IPS-18a (cell line): ENCODE measurements at regions not wholly inside any gene's neighbourhood (a gene's known extent, or its start where the extent isn't known, plus 50 kb on each side); places are given as distances from the start of the nearest gene placed in this dataset.
"Not testable (repeated sequence)": the region's sequence is repeated elsewhere in the genome, so short reads cannot be mapped to it uniquely, and the experiment has no call there.

ENCODE experiments used
- H3K27ac ChIP-seq: one replicate; pipeline ENCODE4 v1.5.1; 2013; ENCODE audit warnings: low read length
- H3K27me3 ChIP-seq: one replicate; pipeline ENCODE4 v1.6.1; 2013; ENCODE audit warnings: mild to moderate bottlenecking, low read length; ENCODE audit not compliant: control insufficient read depth, insufficient read depth
- H3K36me3 ChIP-seq: one replicate; pipeline ENCODE4 v1.6.1; 2013; ENCODE audit warnings: low read depth, low read length; ENCODE audit not compliant: control insufficient read depth
- H3K4me1 ChIP-seq: one replicate; pipeline ENCODE4 v1.6.1; 2013; ENCODE audit warnings: low read depth, low read length; ENCODE audit not compliant: control insufficient read depth
- H3K4me3 ChIP-seq: one replicate; pipeline ENCODE4 v1.5.1; 2013; ENCODE audit warnings: low read length
- H3K9ac ChIP-seq: one replicate; pipeline ENCODE4 v1.6.1; 2013; ENCODE audit warnings: mild to moderate bottlenecking, low read length, moderate library complexity
- H3K9me3 ChIP-seq: one replicate; pipeline ENCODE4 v1.6.1; 2013; ENCODE audit warnings: low read depth, low read length; ENCODE audit not compliant: control insufficient read depth

GRCh38 chr21:27565364-27565763 lies 598.5 kb upstream of the ADAMTS5 start:
- H3K36me3 ChIP-seq: no peaks in the 10 kb centered on the region
- no peaks in the 10 kb centered on the region for H3K9me3 ChIP-seq
- H3K27ac ChIP-seq: no peak overlapping the region
- no peaks in the 10 kb centered on the region for H3K27me3 ChIP-seq
- H3K4me3 ChIP-seq: no peak overlapping the region
- no peaks in the 10 kb centered on the region for H3K4me1 ChIP-seq
- no peak overlapping the region for H3K9ac ChIP-seq

- Histone ChIP-seq H3K27ac (no peak overlapping the region), H3K4me3 (no peak overlapping the region), H3K9me3 (no peaks in the 10 kb centered on the region), H3K36me3 (no peaks in the 10 kb centered on the region), H3K27me3 (no peaks in the 10 kb centered on the region), H3K9ac (no peak overlapping the region), H3K4me1 (no peaks in the 10 kb centered on the region)
Measured at GRCh38 chr21:27564684-27565301, 597.9 kb upstream of the ADAMTS5 start.

GRCh38 chr21:27562303-27562702 lies 595.4 kb upstream of the ADAMTS5 start:
- Histone ChIP-seq H3K27ac (no peak overlapping the region), H3K9ac (no peak overlapping the region), H3K9me3 (no peaks in the 10 kb centered on the region), H3K36me3 (no peaks in the 10 kb centered on the region), H3K4me3 (no peak overlapping the region), H3K4me1 (no peaks in the 10 kb centered on the region), H3K27me3 (no peaks in the 10 kb centered on the region)

DNA sequence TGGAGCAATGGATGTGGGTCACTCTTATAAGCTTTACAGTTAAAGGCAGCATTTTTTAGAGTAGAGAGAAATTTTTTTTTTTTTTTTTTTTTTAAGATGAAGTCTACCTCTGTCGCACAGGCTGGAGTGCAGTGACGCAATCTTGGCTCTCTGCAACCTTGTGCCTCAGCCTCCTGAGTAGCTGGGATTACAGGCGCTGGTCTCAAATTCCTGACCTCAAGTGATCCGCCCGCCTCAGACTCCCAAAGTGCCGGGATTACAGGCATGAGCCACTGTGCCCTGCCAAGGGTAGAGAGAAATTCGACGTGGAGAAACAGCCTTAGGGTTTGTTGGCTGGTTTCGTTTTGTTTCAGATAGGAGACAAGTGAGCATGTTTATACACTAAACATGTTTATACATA lies 594.2 kb upstream of the ADAMTS5 start:
- H3K4me1 ChIP-seq: no peaks in the 10 kb centered on the region
- H3K4me3 ChIP-seq: no peak overlapping the region
- no peaks in the 10 kb centered on the region for H3K36me3 ChIP-seq
- H3K27ac ChIP-seq: no peak overlapping the region
- no peaks in the 10 kb centered on the region for H3K9me3 ChIP-seq
- H3K9ac ChIP-seq: no peak overlapping the region
- no peaks in the 10 kb centered on the region for H3K27me3 ChIP-seq

GRCh38 chr21:27557356-27557755 lies 590.5 kb upstream of the ADAMTS5 start:
- Histone ChIP-seq H3K4me1 (no peaks in the 10 kb centered on the region), H3K36me3 (no peaks in the 10 kb centered on the region), H3K4me3 (no peak overlapping the region), H3K27me3 (no peaks in the 10 kb centered on the region), H3K9me3 (no peaks in the 10 kb centered on the region), H3K27ac (no peak overlapping the region), H3K9ac (no peak overlapping the region)

- Histone ChIP-seq H3K9ac (no peak overlapping the region), H3K36me3 (no peaks in the 10 kb centered on the region), H3K4me1 (no peaks in the 10 kb centered on the region), H3K27ac (no peak overlapping the region), H3K27me3 (no peaks in the 10 kb centered on the region), H3K4me3 (no peak overlapping the region), H3K9me3 (no peaks in the 10 kb centered on the region)
Measured at GRCh38 chr21:27555996-27556395, 589.1 kb upstream of the ADAMTS5 start.

DNA sequence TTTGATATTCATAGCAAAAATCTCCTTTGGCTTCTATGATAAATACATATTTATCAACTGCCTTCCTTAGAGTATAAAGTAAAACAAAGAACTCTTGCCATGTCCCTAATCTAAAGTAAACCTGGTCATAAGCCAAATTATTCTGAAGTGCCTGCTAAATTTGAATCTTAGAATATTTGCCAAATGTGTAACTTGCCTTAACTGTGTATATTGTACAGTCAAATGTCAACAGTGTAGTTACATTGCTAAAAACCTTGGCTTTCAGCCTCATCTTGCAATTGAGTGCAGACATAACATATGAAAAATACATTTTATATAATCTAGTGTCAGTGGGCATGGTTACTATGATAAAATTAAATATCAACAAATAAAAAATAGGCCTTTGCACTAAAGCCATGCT lies 583.4 kb upstream of the ADAMTS5 start:
- Histone ChIP-seq H3K36me3 (no peaks in the 10 kb centered on the region), H3K9me3 (no peaks in the 10 kb centered on the region), H3K27ac (no peak overlapping the region), H3K27me3 (no peaks in the 10 kb centered on the region), H3K4me1 (no peaks in the 10 kb centered on the region), H3K4me3 (no peak overlapping the region), H3K9ac (no peak overlapping the region)

GRCh38 chr21:27548486-27548885 lies 581.6 kb upstream of the ADAMTS5 start:
- Histone ChIP-seq H3K27me3 (no peaks in the 10 kb centered on the region), H3K9me3 (no peaks in the 10 kb centered on the region), H3K27ac (no peak overlapping the region), H3K36me3 (no peaks in the 10 kb centered on the region), H3K4me1 (no peaks in the 10 kb centered on the region), H3K9ac (no peak overlapping the region), H3K4me3 (no peak overlapping the region)

DNA sequence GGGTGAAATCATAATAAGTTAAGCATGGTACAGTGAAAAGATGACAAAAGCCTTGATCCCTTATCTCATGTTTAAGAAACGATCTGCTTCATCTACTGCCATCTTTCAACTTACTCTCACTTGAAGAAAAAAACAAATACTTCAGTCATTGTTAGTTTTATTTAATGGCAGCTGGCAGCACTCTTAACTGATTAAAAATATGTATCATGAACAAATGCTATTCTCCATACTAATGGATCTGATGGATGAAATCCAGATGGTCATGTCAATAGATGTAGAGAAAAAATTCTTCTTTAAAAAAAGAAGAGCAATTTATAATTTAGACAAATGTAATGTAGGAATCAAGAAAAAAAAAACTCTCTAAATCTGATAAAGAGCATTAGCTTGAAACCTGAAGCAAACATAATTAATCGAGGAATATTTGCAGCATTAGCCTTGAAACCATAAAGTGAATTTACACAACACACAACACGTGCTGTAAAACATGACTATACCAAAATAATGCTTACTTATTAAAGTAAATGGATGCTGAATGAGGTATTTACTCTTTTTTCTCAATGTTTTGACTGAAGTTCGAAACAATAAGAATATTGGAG lies 579.0 kb upstream of the ADAMTS5 start:
- Histone ChIP-seq H3K27me3 (no peaks in the 10 kb centered on the region), H3K9me3 (no peaks in the 10 kb centered on the region), H3K9ac (no peak overlapping the region), H3K4me1 (no peaks in the 10 kb centered on the region), H3K4me3 (no peak overlapping the region), H3K36me3 (no peaks in the 10 kb centered on the region), H3K27ac (no peak overlapping the region)

DNA sequence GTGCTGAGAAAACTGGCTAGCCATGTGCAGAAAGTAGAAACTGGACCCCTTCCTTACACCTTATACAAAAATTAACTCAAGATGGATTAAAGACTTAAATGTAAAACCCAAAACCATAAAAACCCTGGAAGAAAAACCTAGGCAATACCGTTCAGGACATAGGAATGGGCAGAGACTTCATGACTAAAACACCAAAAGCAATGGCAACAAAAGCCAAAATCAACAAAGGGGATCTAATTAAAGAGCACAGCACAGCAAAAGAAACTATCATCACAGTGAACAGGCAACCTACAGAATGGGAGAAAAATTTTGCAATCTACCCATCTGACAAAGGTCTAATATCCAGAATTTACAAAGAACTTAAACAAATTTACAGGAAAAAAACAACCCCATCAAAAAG lies 575.2 kb upstream of the ADAMTS5 start:
- H3K36me3 ChIP-seq, H3K27me3 ChIP-seq, H3K9ac ChIP-seq, H3K9me3 ChIP-seq, H3K4me1 ChIP-seq, H3K4me3 ChIP-seq, H3K27ac ChIP-seq: not testable (repeated sequence)

DNA sequence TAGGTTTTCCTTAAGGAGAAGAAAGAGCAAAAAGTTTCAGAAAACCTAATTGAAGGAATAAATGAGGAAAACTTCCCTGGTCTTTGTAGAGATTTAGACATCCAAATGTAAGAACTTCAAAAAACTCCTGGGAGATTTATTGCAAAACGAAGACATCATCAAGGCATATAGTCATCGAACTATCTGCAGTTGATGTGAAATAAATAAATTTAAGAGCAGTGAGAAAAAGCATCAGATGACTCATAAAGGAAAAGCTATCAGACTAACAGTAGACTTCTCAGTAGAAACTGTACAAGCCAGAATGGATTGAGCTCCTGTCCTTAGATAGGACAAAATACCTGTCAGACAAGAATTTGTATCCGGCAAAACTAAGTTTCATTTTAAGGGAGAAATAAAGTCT lies 569.4 kb upstream of the ADAMTS5 start:
- Histone ChIP-seq H3K36me3 (no peaks in the 10 kb centered on the region), H3K27ac (no peak overlapping the region), H3K4me1 (no peaks in the 10 kb centered on the region), H3K9ac (no peak overlapping the region), H3K27me3 (no peaks in the 10 kb centered on the region), H3K4me3 (no peak overlapping the region), H3K9me3 (no peaks in the 10 kb centered on the region)

- H3K9ac ChIP-seq: no peak overlapping the region
- H3K27me3 ChIP-seq: no peaks in the 10 kb centered on the region
- H3K27ac ChIP-seq: no peak overlapping the region
- no peaks in the 10 kb centered on the region for H3K36me3 ChIP-seq
- H3K4me3 ChIP-seq: no peak overlapping the region
- no peaks in the 10 kb centered on the region for H3K9me3 ChIP-seq
- no peaks in the 10 kb centered on the region for H3K4me1 ChIP-seq
Measured at GRCh38 chr21:27535188-27535587, 568.3 kb upstream of the ADAMTS5 start.
